Keratinocyte (primary cell): ENCODE measurements at regions not wholly inside any gene's neighbourhood (a gene's known extent, or its start where the extent isn't known, plus 50 kb on each side); places are given as distances from the start of the nearest gene placed in this dataset.

Experiments used
- DNase-seq: peaks from one replicate; pipeline ENCODE4 v3.0.0-alpha.2; 2011; ENCODE audit warnings: low read depth, missing footprints, low spot score
- FAIRE-seq: peaks from 2 replicates; lab custom pipeline; 2011; peaks lifted over from hg19 to GRCh38; lab: Jason Lieb, UNC
- H2AFZ ChIP-seq: 2 replicates; pipeline ENCODE4 v1.6.0; 2012; ENCODE audit warnings: low read length, control low read depth, inconsistent platforms; ENCODE audit not compliant: control insufficient read depth
- H3K27ac ChIP-seq: 2 replicates; pipeline ENCODE4 v1.5.1; 2011; ENCODE audit warnings: low read length; ENCODE audit not compliant: control insufficient read depth, insufficient read depth
- H3K27me3 ChIP-seq: 3 replicates; pipeline ENCODE4 v1.6.0; 2011; ENCODE audit warnings: low read length; ENCODE audit not compliant: control insufficient read depth, insufficient read depth; ENCODE audit errors: extremely low read depth
- H3K36me3 ChIP-seq, 2 experiments: 2 replicates in 1 of 2; 3 replicates in 1 of 2; pipeline ENCODE4 v1.5.1; 2011; ENCODE audit warnings: low read length in 2 of 2, mild to moderate bottlenecking in 1 of 2; ENCODE audit not compliant: control insufficient read depth in 2 of 2, insufficient read depth in 2 of 2; ENCODE audit errors: extremely low read depth in 1 of 2
- H3K4me1 ChIP-seq: 3 replicates; pipeline ENCODE4 v1.5.1; 2011; ENCODE audit warnings: low read length; ENCODE audit not compliant: control insufficient read depth, insufficient read depth; ENCODE audit errors: extremely low read depth
- H3K4me2 ChIP-seq: 3 replicates; pipeline ENCODE4 v1.6.0; 2011; ENCODE audit warnings: low read depth, low read length; ENCODE audit not compliant: control insufficient read depth, insufficient read depth; ENCODE audit errors: extremely low read depth
- H3K4me3 ChIP-seq, 3 experiments: fragments of 200-600 bp in 1 of 3; sonication (generic) in 1 of 3; 2 replicates in 2 of 3; 3 replicates in 1 of 3; pipeline ENCODE4 v1.5.1; 2011 to 2016; ENCODE audit warnings: low read length in 3 of 3, mild to moderate bottlenecking in 3 of 3, control low read depth in 2 of 3, inconsistent platforms in 1 of 3, low read depth in 1 of 3, mixed read lengths in 1 of 3, mixed run types in 1 of 3, moderate library complexity in 1 of 3; ENCODE audit not compliant: control insufficient read depth in 2 of 3, insufficient read depth in 2 of 3; ENCODE audit errors: extremely low read depth in 1 of 3
- H3K79me2 ChIP-seq: 2 replicates; pipeline ENCODE4 v1.6.0; 2012; ENCODE audit warnings: low read length; ENCODE audit not compliant: control insufficient read depth, insufficient read depth
- H3K9ac ChIP-seq: 3 replicates; pipeline ENCODE4 v1.6.0; 2011; ENCODE audit warnings: low read length; ENCODE audit not compliant: control insufficient read depth, insufficient read depth; ENCODE audit errors: extremely low read depth
- H3K9me1 ChIP-seq: 3 replicates; pipeline ENCODE4 v1.6.0; 2011; ENCODE audit warnings: low read length; ENCODE audit not compliant: control insufficient read depth, insufficient read depth; ENCODE audit errors: extremely low read depth
- H3K9me3 ChIP-seq: 2 replicates; pipeline ENCODE4 v1.5.1; 2012; ENCODE audit warnings: low read depth, low read length; ENCODE audit not compliant: control insufficient read depth
- H4K20me1 ChIP-seq: 3 replicates; pipeline ENCODE4 v1.6.0; 2011; ENCODE audit warnings: low read length; ENCODE audit not compliant: control insufficient read depth, insufficient read depth; ENCODE audit errors: extremely low read depth
- EZH2 ChIP-seq: IDR thresholded peaks from one replicate; pipeline ENCODE4 v1.6.1; 2012; ENCODE audit warnings: inconsistent platforms, mild to moderate bottlenecking, low read length, moderate library complexity
- dilution Hi-C: fragments of 300-500 bp; cut with MboI; formaldehyde crosslinking; loops from one replicate; pipeline ENCODE4 v1.7.0; 2020; ENCODE audit warnings: low sequenced_read_pairs; ENCODE audit not compliant: extremely low pct_ligation_motif_present
- TF ChIP-seq, protein P1 (sequence below), 3 experiments: IDR thresholded peaks in 1 of 3; conservative IDR thresholded peaks in 1 of 3; optimal IDR thresholded peaks in 1 of 3; 2 replicates in 2 of 3; 3 replicates in 1 of 3; pipeline versions ENCODE3 to v1.5.1; 2011; ENCODE audit warnings: low read length in 3 of 3, mild to moderate bottlenecking in 3 of 3, moderate library complexity in 2 of 3, control low read depth in 1 of 3, inconsistent platforms in 1 of 3; ENCODE audit not compliant: insufficient read depth in 2 of 3; ENCODE audit errors: extremely low read depth in 1 of 3

DNA sequence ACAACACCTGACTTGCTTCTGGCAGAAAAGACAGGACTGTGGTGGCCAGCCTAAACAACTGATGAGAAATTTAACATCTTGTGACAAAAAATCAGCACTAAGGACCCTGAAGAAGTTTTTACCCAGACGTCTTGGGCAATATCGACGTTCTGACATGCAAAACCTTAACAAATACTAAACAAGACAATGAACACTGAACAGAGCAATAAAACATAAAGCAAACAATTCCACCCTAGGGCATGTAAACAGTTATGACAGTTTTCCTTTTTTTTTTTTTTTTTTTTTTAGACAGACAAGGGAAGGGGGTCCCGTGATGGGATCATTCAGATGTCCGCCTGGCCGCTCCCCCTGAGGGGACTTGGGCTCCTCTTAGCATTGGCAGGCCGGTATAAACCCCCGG is 738.0 kb downstream of the SI start:
- FAIRE-seq (no peak), DNase-seq (no peak)
- no peak overlapping the region for H3K4me2 ChIP-seq
- H3K4me1 ChIP-seq: no peaks in the 10 kb centered on the region
- H3K4me3 ChIP-seq: no peak overlapping the region
- H3K9me1 ChIP-seq: no peaks in the 10 kb centered on the region
- no peak for TF ChIP-seq EZH2
- TF ChIP-seq, protein P1, sequence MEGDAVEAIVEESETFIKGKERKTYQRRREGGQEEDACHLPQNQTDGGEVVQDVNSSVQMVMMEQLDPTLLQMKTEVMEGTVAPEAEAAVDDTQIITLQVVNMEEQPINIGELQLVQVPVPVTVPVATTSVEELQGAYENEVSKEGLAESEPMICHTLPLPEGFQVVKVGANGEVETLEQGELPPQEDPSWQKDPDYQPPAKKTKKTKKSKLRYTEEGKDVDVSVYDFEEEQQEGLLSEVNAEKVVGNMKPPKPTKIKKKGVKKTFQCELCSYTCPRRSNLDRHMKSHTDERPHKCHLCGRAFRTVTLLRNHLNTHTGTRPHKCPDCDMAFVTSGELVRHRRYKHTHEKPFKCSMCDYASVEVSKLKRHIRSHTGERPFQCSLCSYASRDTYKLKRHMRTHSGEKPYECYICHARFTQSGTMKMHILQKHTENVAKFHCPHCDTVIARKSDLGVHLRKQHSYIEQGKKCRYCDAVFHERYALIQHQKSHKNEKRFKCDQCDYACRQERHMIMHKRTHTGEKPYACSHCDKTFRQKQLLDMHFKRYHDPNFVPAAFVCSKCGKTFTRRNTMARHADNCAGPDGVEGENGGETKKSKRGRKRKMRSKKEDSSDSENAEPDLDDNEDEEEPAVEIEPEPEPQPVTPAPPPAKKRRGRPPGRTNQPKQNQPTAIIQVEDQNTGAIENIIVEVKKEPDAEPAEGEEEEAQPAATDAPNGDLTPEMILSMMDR (optimal IDR thresholded peaks at IDR 0.05 in 1 of 3, IDR thresholded peaks at IDR 0.05 in 1 of 3, conservative IDR thresholded peaks at IDR 0.05 in 1 of 3; ENCODE audit: extremely low read depth in 1 of 3, insufficient read depth in 2 of 3, low read length in 3 of 3): no peak
- no peaks in the 10 kb centered on the region for H3K36me3 ChIP-seq
- no peak overlapping the region for H3K9ac ChIP-seq
- no peaks in the 10 kb centered on the region for H3K9me3 ChIP-seq
- no peak overlapping the region for H2AFZ ChIP-seq
- no peaks in the 10 kb centered on the region for H4K20me1 ChIP-seq
- dilution Hi-C loops: no loop called here
- no peaks in the 10 kb centered on the region for H3K79me2 ChIP-seq
- H3K27ac ChIP-seq: no peak overlapping the region
- H3K27me3 ChIP-seq: no peaks in the 10 kb centered on the region

DNA sequence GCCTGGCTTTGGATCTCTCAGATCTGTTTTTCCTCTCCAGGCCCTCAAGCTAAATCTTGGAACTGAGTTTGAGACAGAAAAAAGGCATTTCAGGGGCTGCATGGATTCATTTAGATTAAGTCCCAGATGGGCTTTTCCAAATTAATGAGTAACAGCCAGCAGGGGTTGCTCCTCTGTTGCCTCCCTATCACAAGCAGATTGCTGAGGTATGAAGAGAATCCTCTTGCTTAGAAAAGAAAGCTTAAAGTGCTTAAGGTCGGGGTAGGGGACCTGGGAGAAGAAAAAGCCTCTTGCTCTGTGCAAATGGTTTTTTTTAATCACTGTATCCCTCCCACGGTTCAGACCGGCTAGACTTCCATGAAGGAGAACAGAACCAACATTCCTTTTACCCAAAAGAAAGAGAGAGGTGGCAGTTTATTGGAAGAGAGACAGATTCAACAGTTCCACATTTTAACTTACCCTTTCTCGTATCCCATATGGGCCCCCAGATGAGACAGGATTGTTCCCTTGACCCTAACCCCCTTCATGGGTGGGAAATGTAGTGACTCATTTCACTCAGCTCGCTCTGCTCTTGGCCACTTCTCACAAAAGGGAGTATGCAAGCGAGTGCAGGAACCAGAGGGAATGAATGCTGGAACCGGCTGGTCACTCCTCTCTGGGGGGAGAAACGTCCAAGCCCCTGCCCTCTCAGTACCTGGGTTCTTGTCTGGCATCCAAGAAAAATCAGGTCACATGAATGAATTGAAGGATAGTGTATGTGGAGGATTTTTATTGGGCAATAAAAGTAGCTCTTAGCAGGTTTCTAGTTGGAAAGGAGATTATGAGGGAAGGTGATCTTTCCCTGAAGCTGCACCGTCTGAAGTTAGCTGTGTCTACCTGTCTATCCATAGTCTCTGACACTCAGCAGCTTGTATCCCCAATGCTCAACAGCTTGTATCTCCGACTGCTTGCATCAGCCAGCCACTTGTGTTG is 745.2 kb downstream of the SI start:
- H3K79me2 ChIP-seq: no peaks in the 10 kb centered on the region
- no peak overlapping the region for H3K4me3 ChIP-seq
- H4K20me1 ChIP-seq: no peaks in the 10 kb centered on the region
- no peak overlapping the region for H3K27ac ChIP-seq
- no peak overlapping the region for H3K4me2 ChIP-seq
- H3K4me1 ChIP-seq: no peaks in the 10 kb centered on the region
- no peaks in the 10 kb centered on the region for H3K36me3 ChIP-seq
- no peak overlapping the region for H3K9ac ChIP-seq
- H3K9me3 ChIP-seq: no peaks in the 10 kb centered on the region
- no peak overlapping the region for H2AFZ ChIP-seq
- dilution Hi-C loops: no loop called here
- TF ChIP-seq EZH2: no peak
- TF ChIP-seq, protein P1 (optimal IDR thresholded peaks at IDR 0.05 in 1 of 3, IDR thresholded peaks at IDR 0.05 in 1 of 3, conservative IDR thresholded peaks at IDR 0.05 in 1 of 3; ENCODE audit: extremely low read depth in 1 of 3, insufficient read depth in 2 of 3, low read length in 3 of 3): no peak
- no peak for FAIRE-seq
- no peak for DNase-seq
- H3K9me1 ChIP-seq: no peaks in the 10 kb centered on the region
- H3K27me3 ChIP-seq: no peaks in the 10 kb centered on the region
